HepG2 (cell line): ENCODE measurements at regions not wholly inside any gene's neighbourhood (a gene's known extent, or its start where the extent isn't known, plus 50 kb on each side); places are given as distances from the start of the nearest gene placed in this dataset.

Experiments
- AFF4 ChIP-seq: sonication (generic); formaldehyde crosslinking; IDR thresholded peaks from 2 replicates; pipeline ENCODE4 v1.4.0; 2020; ENCODE audit warnings: missing genetic modification reagents
- AHR ChIP-seq: IDR thresholded peaks from 2 replicates; pipeline ENCODE4 v1.6.1; 2018; ENCODE audit warnings: missing genetic modification reagents, missing compliant biosample characterization
- BCL6 ChIP-seq: IDR thresholded peaks from 2 replicates; pipeline ENCODE4 v1.6.1; 2016; ENCODE audit warnings: missing genetic modification reagents, missing compliant biosample characterization
- BRCA1 ChIP-seq: sonication (generic); formaldehyde crosslinking; IDR thresholded peaks from 2 replicates; pipeline ENCODE4 v1.4.0; 2020; ENCODE audit warnings: missing genetic modification reagents
- HIVEP1 ChIP-seq: sonication (generic); formaldehyde crosslinking; IDR thresholded peaks from 2 replicates; pipeline ENCODE4 v1.4.0; 2020; ENCODE audit warnings: mild to moderate bottlenecking, missing genetic modification reagents
- IRX3 ChIP-seq: sonication (generic); formaldehyde crosslinking; IDR thresholded peaks from 2 replicates; pipeline ENCODE4 v1.8.1; 2023; ENCODE audit warnings: mild to moderate bottlenecking, low read depth, missing genetic modification reagents, borderline replicate concordance
- MAFF ChIP-seq: IDR thresholded peaks from 2 replicates; pipeline ENCODE4 v1.6.1; 2011; ENCODE audit warnings: low read depth, low read length, improper control_type of control experiment
- NR2C2 ChIP-seq: sonication (generic); formaldehyde crosslinking; IDR thresholded peaks from 2 replicates; pipeline ENCODE4 v1.4.0; 2020; ENCODE audit warnings: missing genetic modification reagents, mild to moderate bottlenecking, moderate library complexity, borderline replicate concordance
- PHF21A ChIP-seq: sonication (generic); formaldehyde crosslinking; IDR thresholded peaks from 2 replicates; pipeline ENCODE4 v1.5.0; 2020; ENCODE audit warnings: mild to moderate bottlenecking, missing genetic modification reagents
- POLR2G ChIP-seq: fragments of 200-400 bp; formaldehyde crosslinking; IDR thresholded peaks from 2 replicates; pipeline ENCODE4 v1.6.1; 2018; ENCODE audit warnings: mild to moderate bottlenecking, low read depth, low read length, moderate library complexity
- SNRNP70 ChIP-seq: fragments of 200-400 bp; formaldehyde crosslinking; IDR thresholded peaks from 2 replicates; pipeline ENCODE4 v1.6.1; 2017; ENCODE audit warnings: mild to moderate bottlenecking, low read depth, low read length, moderate library complexity
- TCF7L2 ChIP-seq: IDR thresholded peaks from 2 replicates; pipeline ENCODE4 v1.6.1; 2011; ENCODE audit warnings: mild to moderate bottlenecking, low read depth, low read length, moderate library complexity
- ZNF124 ChIP-seq: sonication (generic); formaldehyde crosslinking; IDR thresholded peaks from 2 replicates; pipeline ENCODE4 v1.4.0; 2020; ENCODE audit warnings: missing genetic modification reagents
- ZNF143 ChIP-seq: sonication (generic); formaldehyde crosslinking; IDR thresholded peaks from 2 replicates; pipeline ENCODE4 v1.4.0; 2020; ENCODE audit warnings: missing genetic modification reagents
- ZNF567 ChIP-seq: sonication (generic); formaldehyde crosslinking; IDR thresholded peaks from 2 replicates; pipeline ENCODE4 v1.8.1; 2023; ENCODE audit warnings: mild to moderate bottlenecking, missing genetic modification reagents, borderline replicate concordance
- ZNF883 ChIP-seq: sonication (generic); formaldehyde crosslinking; IDR thresholded peaks from 2 replicates; pipeline ENCODE4 v1.5.1; 2020; ENCODE audit warnings: mild to moderate bottlenecking, missing genetic modification reagents; ENCODE audit errors: not compliant biosample characterization
- ZNF891 ChIP-seq: sonication (generic); formaldehyde crosslinking; IDR thresholded peaks from 2 replicates; pipeline ENCODE4 v1.5.0; 2020; ENCODE audit warnings: mild to moderate bottlenecking, missing genetic modification reagents
- TF ChIP-seq, protein P1 (sequence below): IDR thresholded peaks from 2 replicates; pipeline ENCODE4 v1.6.1; 2016; ENCODE audit warnings: mild to moderate bottlenecking
- TF ChIP-seq, protein P2 (sequence below): sonication (generic); formaldehyde crosslinking; IDR thresholded peaks from 2 replicates; pipeline ENCODE4 v1.8.0; 2022; ENCODE audit warnings: mild to moderate bottlenecking, missing genetic modification reagents
- TF ChIP-seq, protein P3 (sequence below): sonication (generic); formaldehyde crosslinking; IDR thresholded peaks from 2 replicates; pipeline ENCODE4 v1.5.0; 2020; ENCODE audit warnings: mild to moderate bottlenecking, missing genetic modification reagents, borderline replicate concordance
- TF ChIP-seq, protein P4 (sequence below): IDR thresholded peaks from 2 replicates; pipeline ENCODE4 v1.6.1; 2016; ENCODE audit warnings: mild to moderate bottlenecking, missing biosample characterization, missing genetic modification reagents

GRCh38 chr2:43127208-43127940 is 99.0 kb downstream of the ZFP36L2 start (continued):
- no peak for TF ChIP-seq MAFF
- TF ChIP-seq ZNF124 (CRISPR knock-in tag), result 0 out of 2 replicates have a peak, but pooled peaks have one; percentile 51
- TF ChIP-seq, protein P1, sequence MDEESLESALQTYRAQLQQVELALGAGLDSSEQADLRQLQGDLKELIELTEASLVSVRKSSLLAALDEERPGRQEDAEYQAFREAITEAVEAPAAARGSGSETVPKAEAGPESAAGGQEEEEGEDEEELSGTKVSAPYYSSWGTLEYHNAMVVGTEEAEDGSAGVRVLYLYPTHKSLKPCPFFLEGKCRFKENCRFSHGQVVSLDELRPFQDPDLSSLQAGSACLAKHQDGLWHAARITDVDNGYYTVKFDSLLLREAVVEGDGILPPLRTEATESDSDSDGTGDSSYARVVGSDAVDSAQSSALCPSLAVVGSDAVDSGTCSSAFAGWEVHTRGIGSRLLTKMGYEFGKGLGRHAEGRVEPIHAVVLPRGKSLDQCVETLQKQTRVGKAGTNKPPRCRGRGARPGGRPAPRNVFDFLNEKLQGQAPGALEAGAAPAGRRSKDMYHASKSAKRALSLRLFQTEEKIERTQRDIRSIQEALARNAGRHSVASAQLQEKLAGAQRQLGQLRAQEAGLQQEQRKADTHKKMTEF (CRISPR knock-in tag), result 0 out of 2 replicates have a peak, but pooled peaks have one; percentile 24
- 0 out of 2 replicates have a peak, but pooled peaks have one; percentile 27 for TF ChIP-seq ZNF567 (CRISPR knock-in tag)
- 0 out of 2 replicates have a peak, but pooled peaks have one; percentile 13 for TF ChIP-seq AHR
- no peak for TF ChIP-seq SNRNP70
- TF ChIP-seq, protein P2, sequence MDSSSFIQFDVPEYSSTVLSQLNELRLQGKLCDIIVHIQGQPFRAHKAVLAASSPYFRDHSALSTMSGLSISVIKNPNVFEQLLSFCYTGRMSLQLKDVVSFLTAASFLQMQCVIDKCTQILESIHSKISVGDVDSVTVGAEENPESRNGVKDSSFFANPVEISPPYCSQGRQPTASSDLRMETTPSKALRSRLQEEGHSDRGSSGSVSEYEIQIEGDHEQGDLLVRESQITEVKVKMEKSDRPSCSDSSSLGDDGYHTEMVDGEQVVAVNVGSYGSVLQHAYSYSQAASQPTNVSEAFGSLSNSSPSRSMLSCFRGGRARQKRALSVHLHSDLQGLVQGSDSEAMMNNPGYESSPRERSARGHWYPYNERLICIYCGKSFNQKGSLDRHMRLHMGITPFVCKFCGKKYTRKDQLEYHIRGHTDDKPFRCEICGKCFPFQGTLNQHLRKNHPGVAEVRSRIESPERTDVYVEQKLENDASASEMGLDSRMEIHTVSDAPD (CRISPR knock-in tag), result 0 out of 2 replicates have a peak, but pooled peaks have one; percentile 25
- no peak for TF ChIP-seq BRCA1 (CRISPR knock-in tag)
- no peak for TF ChIP-seq TCF7L2
- TF ChIP-seq ZNF883 (CRISPR knock-in tag), result peak; percentile 33
- no peak for TF ChIP-seq AFF4
- peak; percentile 26; the same call in 1 of the 2 replicates for TF ChIP-seq NR2C2 (CRISPR knock-in tag)
- TF ChIP-seq ZNF143 (CRISPR knock-in tag), result no peak
- peak; percentile 63; the same call in 1 of the 2 replicates for TF ChIP-seq ZNF891 (CRISPR knock-in tag)
- 0 out of 2 replicates have a peak, but pooled peaks have one; percentile 17 for TF ChIP-seq PHF21A (CRISPR knock-in tag)
- no peak for TF ChIP-seq IRX3
- TF ChIP-seq BCL6, result no peak
- peak; percentile 22; the same call in 1 of the 2 replicates for TF ChIP-seq HIVEP1
- TF ChIP-seq POLR2G, result no peak
- TF ChIP-seq, protein P3, sequence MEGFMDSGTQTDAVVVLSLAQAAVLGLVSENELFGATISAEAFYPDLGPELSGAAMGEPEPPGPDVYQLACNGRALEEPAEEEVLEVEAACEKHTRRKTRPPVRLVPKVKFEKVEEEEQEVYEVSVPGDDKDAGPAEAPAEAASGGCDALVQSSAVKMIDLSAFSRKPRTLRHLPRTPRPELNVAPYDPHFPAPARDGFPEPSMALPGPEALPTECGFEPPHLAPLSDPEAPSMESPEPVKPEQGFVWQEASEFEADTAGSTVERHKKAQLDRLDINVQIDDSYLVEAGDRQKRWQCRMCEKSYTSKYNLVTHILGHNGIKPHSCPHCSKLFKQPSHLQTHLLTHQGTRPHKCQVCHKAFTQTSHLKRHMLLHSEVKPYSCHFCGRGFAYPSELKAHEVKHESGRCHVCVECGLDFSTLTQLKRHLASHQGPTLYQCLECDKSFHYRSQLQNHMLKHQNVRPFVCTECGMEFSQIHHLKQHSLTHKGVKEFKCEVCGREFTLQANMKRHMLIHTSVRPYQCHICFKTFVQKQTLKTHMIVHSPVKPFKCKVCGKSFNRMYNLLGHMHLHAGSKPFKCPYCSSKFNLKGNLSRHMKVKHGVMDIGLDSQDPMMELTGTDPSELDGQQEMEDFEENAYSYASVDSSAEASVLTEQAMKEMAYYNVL (CRISPR knock-in tag), result peak; percentile 62; the same call in 1 of the 2 replicates
- TF ChIP-seq, protein P4, sequence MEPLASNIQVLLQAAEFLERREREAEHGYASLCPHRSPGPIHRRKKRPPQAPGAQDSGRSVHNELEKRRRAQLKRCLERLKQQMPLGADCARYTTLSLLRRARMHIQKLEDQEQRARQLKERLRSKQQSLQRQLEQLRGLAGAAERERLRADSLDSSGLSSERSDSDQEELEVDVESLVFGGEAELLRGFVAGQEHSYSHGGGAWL (CRISPR knock-in tag), result no peak
